HG03460 (cell line): ENCODE measurements at regions not wholly inside any gene's neighbourhood (a gene's known extent, or its start where the extent isn't known, plus 50 kb on each side); places are given as distances from the start of the nearest gene placed in this dataset.
"Not testable (repeated sequence)": the region's sequence is repeated elsewhere in the genome, so short reads cannot be mapped to it uniquely, and the experiment has no call there.

Source experiments
- ATAC-seq: cut with Tn5 transposase; IDR thresholded peaks from one replicate; pipeline ENCODE4 v1.9.1; 2021; ENCODE audit not compliant: unreplicated experiment

DNA sequence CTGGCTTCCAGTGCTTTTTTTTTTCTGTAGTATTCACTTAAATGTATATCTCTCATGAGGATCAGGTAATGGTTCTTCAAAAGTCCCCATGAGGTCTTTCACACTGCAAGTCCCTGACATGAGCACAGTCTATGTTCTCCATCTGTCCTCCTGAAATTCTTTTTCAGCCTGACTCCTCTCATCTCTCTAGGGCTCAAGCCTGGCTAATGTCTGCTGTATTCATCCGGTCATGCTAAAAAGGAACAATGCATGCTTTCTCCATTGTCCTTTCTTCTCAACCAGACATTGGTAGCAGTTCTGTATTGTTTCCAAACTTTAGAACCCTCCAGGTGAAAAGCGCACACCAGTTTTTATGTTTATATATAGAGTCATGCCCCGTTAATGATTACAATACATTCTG is 368.3 kb upstream of the OLFM3 start:
- no peak for ATAC-seq

DNA sequence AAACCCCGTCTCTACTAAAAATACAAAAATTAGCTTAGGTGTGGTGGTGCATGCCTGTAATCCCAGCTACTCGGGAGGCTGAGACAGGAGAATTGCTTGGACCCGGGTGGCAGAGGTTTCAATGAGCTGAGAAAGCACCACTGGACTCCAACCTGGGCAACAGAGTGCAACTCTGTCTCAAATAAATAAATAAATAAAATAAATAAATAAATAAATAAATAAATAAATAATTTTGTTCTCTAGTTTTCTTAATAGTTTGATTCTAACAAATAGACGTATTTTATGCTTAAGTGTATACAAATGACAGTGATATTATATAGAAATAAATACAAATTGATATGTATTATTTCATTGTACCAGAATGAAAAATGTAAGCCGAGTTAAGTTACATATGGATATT is 339.9 kb upstream of the OLFM3 start:
- ATAC-seq: no peak

- no peak for ATAC-seq
These were observed 321.5 kb upstream of the OLFM3 start for GRCh38 chr1:102318104-102318806.

GRCh38 chr1:102315096-102315495 is 318.4 kb upstream of the OLFM3 start:
- no peak for ATAC-seq

DNA sequence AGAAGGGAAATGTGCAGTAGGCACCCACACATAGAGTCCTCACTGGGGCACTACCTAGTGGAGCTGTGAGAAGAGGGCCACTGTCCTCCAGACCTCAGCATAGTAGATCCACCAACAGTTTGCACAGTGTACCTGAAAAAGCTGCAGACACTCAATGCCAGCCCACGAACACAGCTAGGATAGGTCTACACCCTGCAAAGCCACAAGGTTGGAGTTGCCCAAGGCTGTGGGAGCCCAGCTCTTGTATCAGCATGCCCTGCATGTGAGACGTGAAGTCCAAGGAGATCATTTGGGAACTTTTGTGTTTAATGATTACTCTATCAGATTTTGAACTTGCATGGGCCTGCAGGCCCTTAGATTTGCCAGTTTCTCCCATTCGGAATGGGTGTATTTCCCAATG is 299.4 kb upstream of the OLFM3 start:
- no peak for ATAC-seq

GRCh38 chr1:102282955-102283354 is 286.2 kb upstream of the OLFM3 start:
- no peak for ATAC-seq

DNA sequence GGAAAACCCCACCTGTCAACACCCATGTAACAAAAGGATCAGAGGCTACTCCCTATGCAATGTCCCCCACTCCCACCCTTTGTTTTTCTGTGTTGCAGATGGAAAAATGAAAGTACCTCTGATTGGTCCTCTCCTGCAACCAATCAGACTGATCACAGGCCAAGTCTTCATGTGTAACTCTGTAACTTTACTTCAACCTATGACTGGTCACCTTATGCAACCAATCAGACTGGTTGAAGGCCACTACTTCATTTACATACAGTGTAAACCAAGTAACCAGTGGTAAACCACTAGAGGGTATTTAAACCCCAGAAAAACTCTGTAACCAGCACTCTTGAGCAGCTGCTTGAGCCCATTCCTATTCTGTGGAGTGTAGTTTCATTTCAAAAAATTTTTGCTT is 266.3 kb upstream of the OLFM3 start:
- ATAC-seq: no peak

- no peak for ATAC-seq
These were observed 256.2 kb upstream of the OLFM3 start for GRCh38 chr1:102252731-102253505.

GRCh38 chr1:102241431-102242338 is 245.0 kb upstream of the OLFM3 start:
- peak; percentile 80 for ATAC-seq

GRCh38 chr1:102239247-102239646 is 242.5 kb upstream of the OLFM3 start:
- no peak for ATAC-seq

GRCh38 chr1:102234753-102235359 is 238.1 kb upstream of the OLFM3 start:
- no peak for ATAC-seq

GRCh38 chr1:102219463-102219862 is 222.7 kb upstream of the OLFM3 start:
- ATAC-seq: peak; percentile 67

GRCh38 chr1:102210891-102211290 is 214.2 kb upstream of the OLFM3 start:
- ATAC-seq: not testable (repeated sequence)

DNA sequence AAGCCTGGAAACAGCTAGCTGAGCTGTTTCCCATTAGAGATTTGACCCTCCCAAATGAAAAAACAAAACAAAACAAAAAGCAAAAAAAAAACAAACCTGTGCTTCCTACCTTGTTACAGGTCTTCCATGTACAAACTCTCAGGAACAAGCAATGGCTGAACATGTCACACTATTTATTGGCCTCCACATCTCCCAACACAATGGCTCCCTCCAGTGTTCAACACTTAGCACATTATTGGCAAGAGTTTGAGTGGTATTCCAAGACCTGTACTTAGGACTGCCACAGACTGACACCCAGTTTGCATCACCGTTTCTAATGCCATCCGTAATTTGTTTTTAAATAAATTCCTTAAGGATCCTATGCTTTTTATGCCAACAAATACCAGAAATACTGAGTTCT is 195.0 kb upstream of the OLFM3 start:
- no peak for ATAC-seq

- no peak for ATAC-seq
These were observed 193.7 kb upstream of the OLFM3 start for GRCh38 chr1:102190429-102190828.

- no peak for ATAC-seq
These were observed 189.8 kb upstream of the OLFM3 start for GRCh38 chr1:102186536-102186935.

- ATAC-seq: no peak
These were observed 188.5 kb upstream of the OLFM3 start for GRCh38 chr1:102185260-102185659.

GRCh38 chr1:102184477-102184876 is 187.8 kb upstream of the OLFM3 start:
- ATAC-seq: no peak

DNA sequence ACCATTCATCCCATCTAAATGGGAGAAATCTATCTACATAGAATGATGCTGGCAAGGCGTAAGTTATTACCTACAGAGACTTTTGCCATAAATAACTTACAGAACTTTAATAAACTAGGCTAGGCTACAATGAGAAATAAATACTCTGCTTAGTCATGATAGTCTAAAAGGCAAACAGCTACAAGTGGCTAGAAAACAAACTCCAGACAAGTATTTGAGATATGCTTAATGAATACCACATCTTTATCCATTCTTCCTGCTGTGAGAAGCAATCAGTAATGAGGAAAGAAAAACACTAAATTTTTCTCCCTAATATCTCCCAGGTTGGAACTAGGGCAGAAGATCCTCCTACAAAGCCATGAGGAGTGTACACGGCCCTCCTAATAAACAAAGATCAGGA is 187.0 kb upstream of the OLFM3 start:
- ATAC-seq: no peak

DNA sequence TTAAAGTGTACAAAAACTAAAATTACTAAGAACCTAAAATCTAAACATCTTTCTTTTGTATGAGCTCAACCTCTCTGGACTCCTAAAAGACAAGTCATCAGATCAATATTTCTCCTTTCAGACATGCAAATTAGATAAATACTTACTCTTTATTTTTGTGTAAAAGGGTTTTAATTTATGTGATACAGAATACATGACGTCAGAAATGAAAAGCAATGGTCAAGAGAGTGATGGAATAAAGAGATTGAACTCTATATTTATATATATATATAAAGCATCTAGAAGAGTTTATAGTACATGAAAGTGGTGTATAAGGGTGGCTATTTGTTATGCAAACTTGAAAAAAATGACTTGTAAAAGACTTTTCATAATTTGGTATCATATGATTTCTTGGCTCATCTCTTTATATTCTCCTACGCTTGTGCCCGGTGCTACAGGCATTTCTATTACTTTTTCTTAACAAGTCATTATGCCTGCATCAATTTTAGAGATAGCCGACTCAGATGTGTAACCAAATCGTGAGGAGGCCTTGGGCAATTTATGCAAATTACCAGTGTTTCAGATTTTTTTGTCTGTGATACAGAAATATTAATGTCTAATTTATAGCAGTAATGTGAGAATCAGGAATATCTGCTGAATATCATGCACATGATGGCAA is 186.0 kb upstream of the OLFM3 start:
- ATAC-seq: no peak

DNA sequence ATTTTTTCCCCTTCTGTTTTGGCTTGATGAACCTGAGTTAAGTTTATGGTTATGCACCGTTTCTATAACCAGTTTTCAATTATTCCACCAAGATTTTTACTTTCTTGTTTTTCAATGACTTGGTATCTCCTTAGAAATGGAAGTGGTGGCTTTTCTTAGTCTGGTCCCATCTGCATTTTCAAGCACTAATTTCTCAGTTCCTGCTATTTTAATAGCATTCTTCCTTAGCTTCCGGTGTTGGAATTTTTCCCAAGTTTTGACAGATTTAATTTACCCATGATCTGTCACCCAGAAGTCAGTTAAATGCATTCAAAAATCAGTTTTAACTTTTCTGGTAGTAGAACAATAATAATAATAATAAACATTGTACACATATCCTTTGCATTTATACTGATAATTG is 184.6 kb upstream of the OLFM3 start:
- no peak for ATAC-seq
